Activated naive CD8-positive, alpha-beta T cell treated with anti-CD3 and anti-CD28 coated beads, Interleukin-2, amount 10 ng/mL, durations not matched to agents 7 days and 5 days (primary cell): ENCODE measurements at regions not wholly inside any gene's neighbourhood (a gene's known extent, or its start where the extent isn't known, plus 50 kb on each side); places are given as distances from the start of the nearest gene placed in this dataset.

Experiments
- ATAC-seq: fragments of 150-1000 bp; cut with Tn5 transposase; one replicate; pipeline ENCODE4 v1.10.0; 2021; ENCODE audit warnings: low read depth, moderate library complexity
- POLR2A ChIA-PET: fragments of 350-600 bp; sonication (Branson Sonifier 250); formaldehyde crosslinking; loops from one replicate; lab custom pipeline; 2021; ENCODE audit warnings: antibody characterized with exemption; lab: Charles Lee
- DNase-seq: peaks from one replicate; pipeline ENCODE4 v3.0.0; 2021
- H3K27ac Mint-ChIP-seq: one replicate; pipeline ENCODE4 v1.8.0; 2022; ENCODE audit warnings: mild to moderate bottlenecking, mixed read lengths
- H3K27me3 Mint-ChIP-seq: one replicate; pipeline ENCODE4 v1.8.0; 2022; ENCODE audit warnings: mild to moderate bottlenecking, moderate library complexity, mixed read lengths
- H3K36me3 Mint-ChIP-seq: one replicate; pipeline ENCODE4 v1.8.0; 2021; ENCODE audit warnings: mild to moderate bottlenecking, mixed read lengths
- H3K4me1 Mint-ChIP-seq: one replicate; pipeline ENCODE4 v1.8.0; 2021; ENCODE audit warnings: mixed read lengths
- H3K4me3 Mint-ChIP-seq: one replicate; pipeline ENCODE4 v1.8.0; 2022; ENCODE audit warnings: mild to moderate bottlenecking, moderate library complexity, mixed read lengths
- H3K9me3 Mint-ChIP-seq: one replicate; pipeline ENCODE4 v1.8.0; 2021; ENCODE audit warnings: mixed read lengths

DNA sequence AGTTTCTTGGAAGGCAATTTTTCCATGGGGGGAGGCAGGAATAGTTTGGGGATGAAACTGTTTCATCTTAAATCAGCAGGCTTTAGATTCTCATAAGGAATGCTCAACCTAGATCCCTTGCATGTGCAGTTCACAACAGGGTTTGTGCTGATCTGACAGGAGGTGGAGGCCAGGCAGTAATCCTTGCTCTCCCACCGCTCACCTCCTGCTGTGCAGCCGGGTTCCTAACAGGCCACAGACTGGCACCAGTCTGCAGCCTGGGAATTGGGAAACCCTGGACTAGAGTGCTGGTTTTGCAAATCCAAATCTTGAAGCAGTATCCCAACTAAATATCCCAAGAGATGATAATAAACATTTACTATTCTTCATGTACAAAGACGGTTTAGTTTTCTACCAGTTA lies 256.3 kb upstream of the TMCO5A start:
- Mint-ChIP-seq H3K27me3 (no peaks in the 10 kb centered on the region), H3K4me1 (no peaks in the 10 kb centered on the region), H3K4me3 (no peak overlapping the region), H3K36me3 (no peaks in the 10 kb centered on the region), H3K9me3 (no peaks in the 10 kb centered on the region), H3K27ac (no peak overlapping the region)
- POLR2A ChIA-PET = no interaction called here
- no peak for ATAC-seq
- DNase-seq = no peak

GRCh38 chr15:37679627-37680026 lies 254.8 kb upstream of the TMCO5A start:
- no peaks in the 10 kb centered on the region for H3K9me3 Mint-ChIP-seq
- H3K4me3 Mint-ChIP-seq = no peak overlapping the region
- ATAC-seq (no peak), DNase-seq (no peak)
- H3K27me3 Mint-ChIP-seq = no peaks in the 10 kb centered on the region
- H3K36me3 Mint-ChIP-seq = no peaks in the 10 kb centered on the region
- no peaks in the 10 kb centered on the region for H3K4me1 Mint-ChIP-seq
- no peak overlapping the region for H3K27ac Mint-ChIP-seq
- POLR2A ChIA-PET = no interaction called here

DNA sequence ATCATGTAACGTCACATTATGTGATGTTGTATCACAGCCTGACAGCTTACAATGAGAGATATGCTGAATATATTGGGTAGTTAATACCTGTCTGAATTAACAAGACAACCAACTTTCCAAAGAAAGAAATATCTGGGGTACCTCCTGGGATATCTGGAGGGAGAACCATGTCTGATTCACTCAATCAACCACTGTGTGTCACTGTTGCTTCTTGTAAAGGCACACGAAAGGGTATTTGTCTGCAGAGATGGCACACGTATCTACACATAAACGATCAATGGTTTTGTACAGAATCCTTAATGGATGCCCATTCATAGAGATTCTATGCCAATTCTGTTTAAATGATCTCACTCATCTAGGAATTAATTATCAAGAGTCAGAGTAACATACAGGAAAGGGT lies 252.1 kb upstream of the TMCO5A start:
- DNase-seq (no peak), ATAC-seq (no peak)
- Mint-ChIP-seq H3K9me3 (peaks cover 2% of the 10 kb centered on the region), H3K4me3 (no peak overlapping the region), H3K27me3 (no peaks in the 10 kb centered on the region), H3K4me1 (no peaks in the 10 kb centered on the region), H3K36me3 (no peaks in the 10 kb centered on the region), H3K27ac (no peak overlapping the region)
- POLR2A ChIA-PET = no interaction called here

GRCh38 chr15:37691911-37692310 lies 242.5 kb upstream of the TMCO5A start:
- Mint-ChIP-seq H3K27me3 (no peaks in the 10 kb centered on the region), H3K4me3 (no peak overlapping the region), H3K4me1 (no peaks in the 10 kb centered on the region), H3K36me3 (no peaks in the 10 kb centered on the region), H3K27ac (no peak overlapping the region), H3K9me3 (peaks cover 2% of the 10 kb centered on the region)
- ATAC-seq (no peak), DNase-seq (no peak)
- POLR2A ChIA-PET = no interaction called here

DNA sequence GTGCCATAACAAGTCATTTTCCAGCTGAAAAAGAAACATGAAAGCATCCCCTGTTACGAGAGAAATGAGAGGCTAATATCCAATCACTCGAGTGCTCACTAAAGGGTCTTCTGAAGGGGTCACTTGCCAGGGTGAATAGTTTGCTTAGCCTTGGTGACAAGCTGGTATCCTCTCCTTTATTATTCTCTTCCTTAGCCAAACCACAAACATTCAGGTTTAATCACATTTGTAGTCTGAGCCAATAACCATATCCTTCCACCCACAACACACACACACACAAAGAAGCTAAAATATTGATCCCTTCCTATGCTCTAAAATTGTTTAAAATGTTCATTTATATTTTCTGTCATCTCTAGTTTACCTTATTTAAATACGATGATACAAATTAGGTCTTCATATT lies 240.5 kb upstream of the TMCO5A start:
- no peak for DNase-seq
- Mint-ChIP-seq H3K27me3 (no peaks in the 10 kb centered on the region), H3K27ac (no peak overlapping the region), H3K4me3 (no peak overlapping the region), H3K9me3 (peaks cover 2% of the 10 kb centered on the region), H3K4me1 (no peaks in the 10 kb centered on the region), H3K36me3 (no peaks in the 10 kb centered on the region)
- ATAC-seq = no peak
- POLR2A ChIA-PET = no interaction called here

DNA sequence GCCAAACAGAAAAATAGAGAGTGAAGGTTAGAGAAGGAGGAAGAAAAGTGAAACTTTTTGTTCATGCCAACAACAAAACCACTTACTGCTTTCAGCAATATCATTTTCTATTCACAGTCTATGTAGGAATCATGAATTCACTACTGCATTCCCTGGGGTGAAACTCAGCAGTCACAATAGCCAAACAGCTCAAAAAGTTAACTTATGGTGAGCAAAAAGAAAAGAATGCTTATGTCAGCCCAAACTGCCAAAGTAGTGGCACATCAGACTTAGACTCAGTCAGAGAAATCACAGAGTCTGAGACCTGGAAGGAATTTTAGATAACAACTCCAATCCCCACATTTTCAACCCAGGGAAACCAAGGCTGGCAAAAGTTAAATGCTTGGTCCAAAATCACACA lies 238.7 kb upstream of the TMCO5A start:
- H3K27ac Mint-ChIP-seq = no peak overlapping the region
- no peak overlapping the region for H3K4me3 Mint-ChIP-seq
- DNase-seq (no peak), ATAC-seq (no peak)
- no peaks in the 10 kb centered on the region for H3K4me1 Mint-ChIP-seq
- no peaks in the 10 kb centered on the region for H3K36me3 Mint-ChIP-seq
- H3K27me3 Mint-ChIP-seq = no peaks in the 10 kb centered on the region
- POLR2A ChIA-PET = no interaction called here
- H3K9me3 Mint-ChIP-seq = peaks cover 2% of the 10 kb centered on the region

DNA sequence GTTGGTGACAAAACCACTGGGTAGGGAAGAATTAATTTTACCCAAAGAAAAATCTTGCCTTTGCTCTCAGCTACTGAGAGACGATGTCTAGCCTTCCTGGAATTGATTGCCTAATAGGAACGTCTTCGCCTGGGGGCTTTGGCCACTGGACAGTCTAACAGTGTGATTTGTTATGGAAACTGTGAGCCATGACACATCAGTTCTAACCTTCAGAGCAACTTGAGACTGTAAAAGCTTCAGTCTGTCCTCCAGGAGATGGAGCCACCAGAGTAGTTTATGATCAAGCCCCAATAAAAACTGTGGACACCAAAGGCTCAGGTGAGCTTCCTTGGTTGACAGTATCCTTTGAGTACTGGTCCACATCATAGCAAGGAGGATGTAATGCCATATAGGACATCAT lies 235.8 kb upstream of the TMCO5A start:
- H3K9me3 Mint-ChIP-seq = no peaks in the 10 kb centered on the region
- no peak for DNase-seq
- H3K4me1 Mint-ChIP-seq = no peaks in the 10 kb centered on the region
- no peak overlapping the region for H3K4me3 Mint-ChIP-seq
- POLR2A ChIA-PET = no interaction called here
- no peak for ATAC-seq
- H3K27me3 Mint-ChIP-seq = no peaks in the 10 kb centered on the region
- no peaks in the 10 kb centered on the region for H3K36me3 Mint-ChIP-seq
- no peak overlapping the region for H3K27ac Mint-ChIP-seq

DNA sequence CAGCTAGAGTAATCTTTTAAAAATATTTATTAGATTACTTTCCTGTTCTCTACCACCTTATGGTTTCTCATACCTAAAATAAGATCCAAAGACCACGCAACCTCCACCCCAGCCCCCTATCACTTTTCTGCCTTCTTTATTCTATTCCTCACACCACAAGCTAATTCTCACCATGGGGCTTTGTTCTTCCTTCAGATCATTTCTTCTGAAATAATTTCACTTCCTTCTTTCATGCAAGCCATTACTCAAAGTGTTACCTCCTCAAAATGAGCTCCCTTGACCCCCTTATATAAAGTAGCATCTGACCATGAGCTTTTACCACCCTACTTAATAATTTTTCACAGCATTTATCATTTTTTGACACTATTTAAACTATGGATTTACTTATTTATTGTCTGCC lies 233.2 kb upstream of the TMCO5A start:
- H3K4me1 Mint-ChIP-seq = no peaks in the 10 kb centered on the region
- no peak for ATAC-seq
- no peaks in the 10 kb centered on the region for H3K9me3 Mint-ChIP-seq
- no peaks in the 10 kb centered on the region for H3K36me3 Mint-ChIP-seq
- H3K27me3 Mint-ChIP-seq = no peaks in the 10 kb centered on the region
- POLR2A ChIA-PET = no interaction called here
- DNase-seq = no peak
- H3K4me3 Mint-ChIP-seq = no peak overlapping the region
- no peak overlapping the region for H3K27ac Mint-ChIP-seq

GRCh38 chr15:37709669-37710068 lies 224.8 kb upstream of the TMCO5A start:
- no peak overlapping the region for H3K4me3 Mint-ChIP-seq
- H3K4me1 Mint-ChIP-seq = no peaks in the 10 kb centered on the region
- no peak for ATAC-seq
- no peaks in the 10 kb centered on the region for H3K36me3 Mint-ChIP-seq
- POLR2A ChIA-PET = no interaction called here
- no peak overlapping the region for H3K27ac Mint-ChIP-seq
- no peak for DNase-seq
- no peaks in the 10 kb centered on the region for H3K27me3 Mint-ChIP-seq
- H3K9me3 Mint-ChIP-seq = peaks cover 3% of the 10 kb centered on the region

DNA sequence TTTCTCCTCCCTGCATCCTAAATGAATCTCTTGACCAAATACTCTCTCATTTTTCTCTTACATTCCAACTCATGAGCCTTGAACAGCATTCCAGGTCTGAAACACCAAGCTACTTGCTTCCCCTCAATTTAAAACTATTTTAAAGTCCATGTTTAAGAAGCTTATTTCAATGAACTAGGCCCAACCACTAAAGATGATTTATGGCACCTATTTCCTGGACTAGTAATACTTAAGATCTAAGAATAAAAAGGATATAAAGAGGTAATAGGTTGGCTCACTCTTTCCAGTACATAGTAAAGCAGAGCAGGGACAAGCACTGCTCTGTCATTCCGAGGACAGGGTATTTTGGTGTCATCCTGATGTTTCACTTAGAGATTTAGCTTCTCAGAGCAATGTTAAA lies 219.3 kb upstream of the TMCO5A start:
- no peak overlapping the region for H3K27ac Mint-ChIP-seq
- DNase-seq = no peak
- no peak overlapping the region for H3K4me3 Mint-ChIP-seq
- no peaks in the 10 kb centered on the region for H3K27me3 Mint-ChIP-seq
- H3K9me3 Mint-ChIP-seq = peaks cover 3% of the 10 kb centered on the region
- no peaks in the 10 kb centered on the region for H3K36me3 Mint-ChIP-seq
- H3K4me1 Mint-ChIP-seq = no peaks in the 10 kb centered on the region
- POLR2A ChIA-PET = no interaction called here
- ATAC-seq = no peak

- Mint-ChIP-seq H3K4me3 (no peak overlapping the region), H3K27ac (no peak overlapping the region), H3K4me1 (no peaks in the 10 kb centered on the region), H3K27me3 (no peaks in the 10 kb centered on the region), H3K36me3 (no peaks in the 10 kb centered on the region), H3K9me3 (no peaks in the 10 kb centered on the region)
- ATAC-seq (no peak), DNase-seq (no peak)
- POLR2A ChIA-PET = no interaction called here
These were observed 214.2 kb upstream of the TMCO5A start for GRCh38 chr15:37720267-37720666.

DNA sequence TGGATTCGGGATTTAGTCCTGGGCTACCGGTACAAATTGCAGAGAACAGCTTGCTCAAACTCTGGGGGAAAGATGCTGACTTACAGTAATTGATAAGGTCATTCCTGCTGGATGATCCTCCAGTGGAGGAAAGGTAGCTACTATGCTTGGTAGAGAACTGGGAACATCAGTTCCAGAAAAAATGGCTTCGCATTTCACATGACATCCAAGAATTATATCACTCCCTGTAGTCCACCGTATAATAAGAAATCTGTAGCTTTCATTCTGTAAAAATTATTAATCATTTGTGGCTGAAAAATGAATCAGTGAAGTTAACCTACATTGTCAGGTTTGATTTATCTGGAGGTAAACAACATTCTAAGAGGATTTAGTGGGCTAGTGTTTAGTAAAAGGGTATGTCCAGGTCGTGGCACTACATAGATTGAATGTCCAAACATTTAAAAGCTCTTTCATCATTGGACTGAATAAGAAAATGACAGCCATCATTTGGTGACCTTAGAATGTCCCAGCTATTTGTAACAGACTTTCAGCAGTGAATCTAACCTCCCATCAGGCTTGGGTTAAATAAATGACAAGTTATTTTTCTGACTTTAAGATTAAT lies 203.2 kb upstream of the TMCO5A start:
- no peak for ATAC-seq
- no peaks in the 10 kb centered on the region for H3K9me3 Mint-ChIP-seq
- no peak for DNase-seq
- H3K4me1 Mint-ChIP-seq = no peaks in the 10 kb centered on the region
- POLR2A ChIA-PET = no interaction called here
- H3K36me3 Mint-ChIP-seq = no peaks in the 10 kb centered on the region
- H3K27ac Mint-ChIP-seq = no peak overlapping the region
- peaks cover 6% of the 10 kb centered on the region for H3K27me3 Mint-ChIP-seq
- no peak overlapping the region for H3K4me3 Mint-ChIP-seq

GRCh38 chr15:37733628-37734027 lies 200.8 kb upstream of the TMCO5A start:
- POLR2A ChIA-PET = no interaction called here
- ATAC-seq (no peak), DNase-seq (no peak)
- H3K36me3 Mint-ChIP-seq = no peaks in the 10 kb centered on the region
- H3K27ac Mint-ChIP-seq = no peak overlapping the region
- no peaks in the 10 kb centered on the region for H3K9me3 Mint-ChIP-seq
- peaks cover 6% of the 10 kb centered on the region for H3K27me3 Mint-ChIP-seq
- no peak overlapping the region for H3K4me3 Mint-ChIP-seq
- H3K4me1 Mint-ChIP-seq = no peaks in the 10 kb centered on the region

GRCh38 chr15:37740623-37741141 lies 193.8 kb upstream of the TMCO5A start:
- Mint-ChIP-seq H3K9me3 (peaks cover 1% of the 10 kb centered on the region), H3K36me3 (no peaks in the 10 kb centered on the region), H3K4me1 (no peaks in the 10 kb centered on the region), H3K27ac (no peak overlapping the region), H3K4me3 (no peak overlapping the region), H3K27me3 (no peaks in the 10 kb centered on the region)
- POLR2A ChIA-PET = no interaction called here
- ATAC-seq (no peak), DNase-seq (no peak)

- peaks cover 1% of the 10 kb centered on the region for H3K9me3 Mint-ChIP-seq
- POLR2A ChIA-PET = no interaction called here
- H3K27me3 Mint-ChIP-seq = peaks cover 4% of the 10 kb centered on the region
- no peaks in the 10 kb centered on the region for H3K4me1 Mint-ChIP-seq
- no peak overlapping the region for H3K27ac Mint-ChIP-seq
- no peaks in the 10 kb centered on the region for H3K36me3 Mint-ChIP-seq
- DNase-seq = no peak
- H3K4me3 Mint-ChIP-seq = no peak overlapping the region
- ATAC-seq = no peak
These were observed 190.6 kb upstream of the TMCO5A start for GRCh38 chr15:37743826-37744225.
